GM23248 (cell line): ENCODE measurements at regions not wholly inside any gene's neighbourhood (a gene's known extent, or its start where the extent isn't known, plus 50 kb on each side); places are given as distances from the start of the nearest gene placed in this dataset.

ENCODE experiments used
- EZH2 ChIP-seq: fragments of 200-600 bp; sonication (generic); IDR thresholded peaks from 2 replicates; pipeline ENCODE4 v1.6.1; 2018; ENCODE audit warnings: antibody characterized with exemption, mild to moderate bottlenecking; ENCODE audit not compliant: insufficient read depth, poor library complexity, severe bottlenecking
- EZH2phosphoT487 ChIP-seq: fragments of 200-600 bp; sonication (generic); IDR thresholded peaks from 2 replicates; pipeline ENCODE4 v1.6.1; 2018; ENCODE audit warnings: antibody characterized with exemption, moderate library complexity, mild to moderate bottlenecking, low read depth; ENCODE audit not compliant: insufficient read depth

GRCh38 chr13:75174481-75174880, 307.5 kb downstream of the TBC1D4 start:
- no peak for TF ChIP-seq EZH2
- TF ChIP-seq EZH2phosphoT487, result no peak
